ENCODE measurements at regions not wholly inside any gene's neighbourhood (a gene's known extent, or its start where the extent isn't known, plus 50 kb on each side); places are given as distances from the start of the nearest gene placed in this dataset.

DNA sequence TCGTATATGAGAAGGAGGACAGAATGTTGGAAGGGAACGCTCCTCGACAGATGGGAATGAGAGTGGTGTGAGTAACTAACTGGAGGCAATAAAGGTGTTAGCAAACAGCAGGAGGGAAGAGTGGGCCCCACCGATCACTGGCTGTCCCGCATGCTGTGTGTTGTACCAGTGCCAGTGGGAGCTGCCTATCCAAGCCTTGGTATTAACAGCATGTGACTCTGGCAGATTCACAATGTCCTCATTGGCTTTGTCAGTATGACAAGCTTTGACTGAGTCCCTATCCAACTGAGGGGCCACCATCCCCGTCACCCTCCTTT, 188.3 kb downstream of the NRIP1 start:
- Histone ChIP-seq H3K9me3 (ENCODE audit: low read depth, low read length) (no peaks in the 10 kb centered on the region), H2AFZ (ENCODE audit: low read length) (no peak overlapping the region), H3K4me1 (ENCODE audit: insufficient read depth, low read length) (peaks cover 27% of the 10 kb centered on the region), H3K4me2 (ENCODE audit: insufficient read depth, low read length) (no peak overlapping the region), H3K27ac (ENCODE audit: low read depth, low read length) (no peak overlapping the region), H4K20me1 (ENCODE audit: insufficient read depth, low read length) (no peaks in the 10 kb centered on the region), H3K36me3 (ENCODE audit: insufficient read depth, low read length) (no peaks in the 10 kb centered on the region), H3K27me3 (ENCODE audit: insufficient read depth, low read length) (no peaks in the 10 kb centered on the region), H3K4me3 (ENCODE audit: insufficient read depth, low read length) (no peak overlapping the region), H3K79me2 (ENCODE audit: insufficient read depth, low read length) (no peaks in the 10 kb centered on the region)
- TF ChIP-seq, protein P1, sequence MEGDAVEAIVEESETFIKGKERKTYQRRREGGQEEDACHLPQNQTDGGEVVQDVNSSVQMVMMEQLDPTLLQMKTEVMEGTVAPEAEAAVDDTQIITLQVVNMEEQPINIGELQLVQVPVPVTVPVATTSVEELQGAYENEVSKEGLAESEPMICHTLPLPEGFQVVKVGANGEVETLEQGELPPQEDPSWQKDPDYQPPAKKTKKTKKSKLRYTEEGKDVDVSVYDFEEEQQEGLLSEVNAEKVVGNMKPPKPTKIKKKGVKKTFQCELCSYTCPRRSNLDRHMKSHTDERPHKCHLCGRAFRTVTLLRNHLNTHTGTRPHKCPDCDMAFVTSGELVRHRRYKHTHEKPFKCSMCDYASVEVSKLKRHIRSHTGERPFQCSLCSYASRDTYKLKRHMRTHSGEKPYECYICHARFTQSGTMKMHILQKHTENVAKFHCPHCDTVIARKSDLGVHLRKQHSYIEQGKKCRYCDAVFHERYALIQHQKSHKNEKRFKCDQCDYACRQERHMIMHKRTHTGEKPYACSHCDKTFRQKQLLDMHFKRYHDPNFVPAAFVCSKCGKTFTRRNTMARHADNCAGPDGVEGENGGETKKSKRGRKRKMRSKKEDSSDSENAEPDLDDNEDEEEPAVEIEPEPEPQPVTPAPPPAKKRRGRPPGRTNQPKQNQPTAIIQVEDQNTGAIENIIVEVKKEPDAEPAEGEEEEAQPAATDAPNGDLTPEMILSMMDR (IDR thresholded peaks at IDR 0.05; ENCODE audit: extremely low read depth, low read depth, low read length) = no peak
- DNase-seq (ENCODE audit: insufficient read length, low spot score, missing footprints) = no peak

DNA sequence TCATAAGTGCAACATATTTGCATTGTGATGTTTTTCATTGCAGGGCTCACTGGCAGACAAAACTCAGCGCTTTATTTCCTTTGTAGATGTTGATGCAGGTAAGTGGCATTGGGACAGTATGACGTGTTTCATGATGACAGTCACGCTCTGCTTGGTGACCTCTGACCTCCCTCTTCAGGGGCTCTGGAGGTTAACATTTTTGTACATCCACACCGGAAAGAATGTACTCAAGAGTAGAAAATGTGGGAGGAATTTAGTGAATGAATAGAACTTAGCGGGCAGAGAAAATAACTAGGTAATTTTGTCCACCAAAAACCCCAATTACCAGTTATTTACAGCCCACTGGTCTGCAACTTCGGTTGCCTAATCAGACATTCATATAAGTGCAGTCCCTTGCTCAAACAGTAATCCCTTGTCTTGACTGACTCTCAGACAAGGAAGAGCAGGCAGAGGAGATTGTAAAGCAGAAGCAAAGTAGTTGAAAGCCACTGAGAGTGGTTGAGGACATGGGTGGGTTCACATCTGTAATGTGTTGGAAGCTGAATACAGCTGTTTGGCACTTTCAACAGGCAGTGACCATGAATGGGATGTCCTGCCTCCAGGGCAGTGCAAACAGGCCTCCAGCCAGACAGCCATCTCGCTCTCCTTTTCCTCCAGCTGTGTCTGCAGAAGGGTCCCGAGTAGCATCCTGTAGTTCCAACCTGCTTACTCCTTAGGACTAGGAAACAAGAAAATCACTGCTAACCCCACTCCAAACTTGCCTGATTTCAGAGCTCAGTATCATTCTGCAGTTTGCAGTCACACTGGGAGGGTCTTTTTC, 188.9 kb downstream of the NRIP1 start:
- H3K27ac ChIP-seq (ENCODE audit: low read depth, low read length) = no peak overlapping the region
- peaks cover 22% of the 10 kb centered on the region for H3K4me1 ChIP-seq (ENCODE audit: insufficient read depth, low read length)
- no peaks in the 10 kb centered on the region for H4K20me1 ChIP-seq (ENCODE audit: insufficient read depth, low read length)
- no peaks in the 10 kb centered on the region for H3K79me2 ChIP-seq (ENCODE audit: insufficient read depth, low read length)
- H3K4me3 ChIP-seq (ENCODE audit: insufficient read depth, low read length) = no peak overlapping the region
- TF ChIP-seq, protein P1 (IDR thresholded peaks at IDR 0.05; ENCODE audit: extremely low read depth, low read depth, low read length) = no peak
- H2AFZ ChIP-seq (ENCODE audit: low read length) = no peak overlapping the region
- no peak overlapping the region for H3K4me2 ChIP-seq (ENCODE audit: insufficient read depth, low read length)
- no peak for DNase-seq (ENCODE audit: insufficient read length, low spot score, missing footprints)
- H3K9me3 ChIP-seq (ENCODE audit: low read depth, low read length) = no peaks in the 10 kb centered on the region
- no peaks in the 10 kb centered on the region for H3K27me3 ChIP-seq (ENCODE audit: insufficient read depth, low read length)
- H3K36me3 ChIP-seq (ENCODE audit: insufficient read depth, low read length) = no peaks in the 10 kb centered on the region

DNA sequence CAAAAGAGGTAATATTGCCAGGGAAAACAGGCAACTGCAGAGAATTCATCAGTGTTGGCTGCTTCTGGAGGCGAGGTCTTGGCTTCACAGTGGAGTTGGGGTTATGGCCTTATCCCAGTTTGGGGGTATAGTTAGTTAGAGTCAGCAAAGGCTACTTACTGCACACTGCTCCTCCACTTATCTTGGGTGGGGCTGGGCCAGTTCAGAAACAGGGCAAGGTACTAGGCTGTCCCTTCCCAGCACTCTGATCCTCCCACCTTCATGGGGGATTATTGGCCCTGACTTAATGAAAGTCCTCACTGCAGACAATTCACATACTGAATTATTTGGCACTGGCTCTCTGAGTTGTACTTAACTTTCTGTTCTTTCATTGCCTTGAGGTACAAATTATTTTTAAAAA, 189.6 kb downstream of the NRIP1 start:
- Histone ChIP-seq H4K20me1 (ENCODE audit: insufficient read depth, low read length) (no peaks in the 10 kb centered on the region), H3K4me2 (ENCODE audit: insufficient read depth, low read length) (no peak overlapping the region), H2AFZ (ENCODE audit: low read length) (no peak overlapping the region), H3K27ac (ENCODE audit: low read depth, low read length) (no peak overlapping the region), H3K4me1 (ENCODE audit: insufficient read depth, low read length) (peaks cover 14% of the 10 kb centered on the region), H3K9me3 (ENCODE audit: low read depth, low read length) (no peaks in the 10 kb centered on the region), H3K4me3 (ENCODE audit: insufficient read depth, low read length) (no peak overlapping the region), H3K36me3 (ENCODE audit: insufficient read depth, low read length) (no peaks in the 10 kb centered on the region), H3K79me2 (ENCODE audit: insufficient read depth, low read length) (no peaks in the 10 kb centered on the region), H3K27me3 (ENCODE audit: insufficient read depth, low read length) (no peaks in the 10 kb centered on the region)
- TF ChIP-seq, protein P1 (IDR thresholded peaks at IDR 0.05; ENCODE audit: extremely low read depth, low read depth, low read length) = no peak
- no peak for DNase-seq (ENCODE audit: insufficient read length, low spot score, missing footprints)

DNA sequence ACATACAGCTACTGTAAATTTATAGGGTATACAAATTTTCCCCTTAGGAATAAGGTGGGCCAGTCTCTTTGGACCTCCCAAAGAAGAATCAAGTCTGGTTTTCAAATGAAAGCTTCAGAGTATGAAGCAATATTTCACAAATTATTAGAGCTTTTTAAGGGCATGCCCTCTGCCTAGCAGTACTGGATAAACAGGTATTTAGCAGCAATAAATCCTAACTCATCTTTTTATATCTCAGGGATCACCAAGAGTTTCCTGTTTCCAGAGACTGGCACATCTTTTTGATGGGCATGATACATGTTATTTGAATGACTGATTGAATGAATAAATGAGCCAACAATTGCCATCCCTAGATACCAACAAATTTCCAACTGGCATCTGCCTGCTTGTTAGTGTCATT, 190.4 kb downstream of the NRIP1 start:
- H4K20me1 ChIP-seq (ENCODE audit: insufficient read depth, low read length) = no peaks in the 10 kb centered on the region
- DNase-seq (ENCODE audit: insufficient read length, low spot score, missing footprints) = no peak
- no peaks in the 10 kb centered on the region for H3K9me3 ChIP-seq (ENCODE audit: low read depth, low read length)
- H3K4me2 ChIP-seq (ENCODE audit: insufficient read depth, low read length) = no peak overlapping the region
- no peaks in the 10 kb centered on the region for H3K27me3 ChIP-seq (ENCODE audit: insufficient read depth, low read length)
- peaks cover 14% of the 10 kb centered on the region for H3K4me1 ChIP-seq (ENCODE audit: insufficient read depth, low read length)
- no peaks in the 10 kb centered on the region for H3K36me3 ChIP-seq (ENCODE audit: insufficient read depth, low read length)
- H3K27ac ChIP-seq (ENCODE audit: low read depth, low read length) = no peak overlapping the region
- TF ChIP-seq, protein P1 (IDR thresholded peaks at IDR 0.05; ENCODE audit: extremely low read depth, low read depth, low read length) = no peak
- H3K79me2 ChIP-seq (ENCODE audit: insufficient read depth, low read length) = no peaks in the 10 kb centered on the region
- no peak overlapping the region for H2AFZ ChIP-seq (ENCODE audit: low read length)
- H3K4me3 ChIP-seq (ENCODE audit: insufficient read depth, low read length) = no peak overlapping the region
